ENCODE measurements at regions not wholly inside any gene's neighbourhood (a gene's known extent, or its start where the extent isn't known, plus 50 kb on each side); places are given as distances from the start of the nearest gene placed in this dataset.

DNA sequence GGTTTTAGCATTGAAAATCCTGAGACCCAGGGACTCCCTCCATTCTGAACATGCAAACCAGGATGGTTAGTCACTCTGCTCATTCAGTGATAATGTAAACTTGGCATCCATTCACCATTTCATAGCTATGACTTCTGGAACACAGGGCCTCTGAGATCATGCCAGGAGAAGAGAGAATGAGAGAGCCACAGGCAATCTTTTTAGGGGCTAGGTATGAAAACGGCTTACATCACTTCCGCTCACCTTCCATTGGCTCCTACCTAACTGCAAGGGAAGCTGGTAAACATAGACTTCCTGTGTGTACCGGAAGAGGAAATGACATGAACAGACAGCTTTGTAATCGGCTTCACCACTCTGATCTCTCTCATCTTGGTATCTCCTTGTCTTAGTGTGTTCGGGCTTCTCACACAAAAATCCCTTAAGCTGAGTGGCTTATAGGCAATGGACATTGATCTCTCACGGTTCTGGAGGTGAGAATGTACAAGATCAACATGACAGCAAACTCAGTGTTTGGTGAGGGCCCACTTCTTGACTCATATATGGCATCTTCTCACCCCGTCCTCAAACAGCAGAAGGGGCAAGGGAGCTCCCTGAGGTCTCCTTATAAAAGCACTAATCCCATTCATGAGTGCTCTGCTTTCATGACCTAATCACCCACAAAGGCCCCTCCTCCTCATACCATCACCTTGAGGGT is 465.9 kb upstream of the TBX3 start:
- Histone ChIP-seq H3K4me3 (ENCODE audit: extremely low read depth in 1 of 4, insufficient read depth in 2 of 4, low read depth in 3 of 4, low read length in 4 of 4) (no peak overlapping the region), H3K23me2 (ENCODE audit: low read depth, low read length) (no peaks in the 10 kb centered on the region), H4K91ac (replicated peaks; ENCODE audit: insufficient read length, low read length) (no peak overlapping the region), H2AFZ (ENCODE audit: low read length) (no peak overlapping the region), H4K5ac (ENCODE audit: insufficient read length, low read depth, low read length) (no peak overlapping the region), H2BK20ac (ENCODE audit: low read length) (no peak overlapping the region), H3K79me2 (ENCODE audit: control insufficient read depth in 1 of 2, insufficient read depth in 2 of 2, low read length in 2 of 2) (no peaks in the 10 kb centered on the region), H3K79me1 (ENCODE audit: low read depth, low read length) (no peaks in the 10 kb centered on the region), H3K27ac (ENCODE audit: low read depth, low read length) (no peak overlapping the region), H3K4me1 (replicated peaks in 1 of 4; ENCODE audit: control insufficient read depth in 3 of 4, insufficient read depth in 4 of 4, low read length in 3 of 4) (0 out of 7 replicates have a peak, but pooled peaks cover 0 to 2% (median 0%) of the 10 kb centered on the region in 4 experiments), H3K9ac (replicated peaks in 1 of 4; ENCODE audit: extremely low read depth in 1 of 4, low read depth in 3 of 4, low read length in 3 of 4) (no peak overlapping the region), H2BK120ac (replicated peaks; ENCODE audit: low read depth, low read length) (no peak overlapping the region), H4K8ac (ENCODE audit: extremely low read depth, insufficient read depth, low read length) (no peak overlapping the region), H2AK5ac (ENCODE audit: low read depth, low read length) (no peak overlapping the region), H3K56ac (replicated peaks; ENCODE audit: insufficient read length, low read depth, low read length) (no peak overlapping the region), H3K27me3 (replicated peaks in 1 of 4; ENCODE audit: control insufficient read depth in 3 of 4, extremely low read depth in 1 of 4, insufficient read depth in 3 of 4, low read length in 3 of 4) (0 out of 7 replicates have a peak, but pooled peaks cover 0 to 2% (median 0%) of the 10 kb centered on the region in 4 experiments), H3K23ac (ENCODE audit: insufficient read length) (no peak overlapping the region), H4K20me1 (replicated peaks in 1 of 2; ENCODE audit: control insufficient read depth in 1 of 2, insufficient read depth in 2 of 2, low read length in 2 of 2) (no peaks in the 10 kb centered on the region), H3K36me3 (ENCODE audit: control insufficient read depth in 2 of 4, insufficient read depth in 4 of 4, low read length in 3 of 4) (no peaks in the 10 kb centered on the region), H3K18ac (ENCODE audit: extremely low read depth, low read length) (no peak overlapping the region), H3K4me2 (ENCODE audit: insufficient read depth in 1 of 2, low read depth in 2 of 2, low read length in 2 of 2) (no peak overlapping the region), H2BK5ac (ENCODE audit: low read depth, low read length) (no peak overlapping the region), H2BK15ac (ENCODE audit: low read length) (no peak overlapping the region), H3K14ac (ENCODE audit: insufficient read length) (no peak overlapping the region), H3K4ac (replicated peaks; ENCODE audit: insufficient read length, low read depth, low read length) (no peak overlapping the region), H2BK12ac (ENCODE audit: low read depth, low read length) (no peak overlapping the region), H3K9me3 (ENCODE audit: insufficient read depth in 2 of 2, low read depth in 1 of 2, low read length in 1 of 2) (no peaks in the 10 kb centered on the region)
- no peak for DNase-seq (ENCODE audit: low read depth in 1 of 2, low spot score in 2 of 2)
- WGBS, 2 experiments (ENCODE audit: extremely low coverage in 1 of 2, insufficient coverage in 1 of 2, insufficient read length in 1 of 2, insufficient replicate concordance in 2 of 2, low coverage in 1 of 2, low lambda C conversion rate in 2 of 2, missing lambda C conversion rate in 1 of 2), result 89% methylated on average over 7 of the region's 7 CpGs; no CpG with 5 or more reads in 1 of the 2 experiments
- CTCF ChIA-PET (ENCODE audit: partially characterized antibody), result interaction anchor here (0.6 to 1.1 kb wide), 3 partner anchors 17 to 937 kb away, joined by 3 read pairs; no protein-coding TSS in a partner anchor
- POLR2A ChIA-PET (ENCODE audit: partially characterized antibody), result no interaction called here
- no peak for FAIRE-seq
- no peak for TF ChIP-seq NANOG (IDR thresholded peaks at IDR 0.05; ENCODE audit: insufficient read depth, low read depth, low read length, poor library complexity, severe bottlenecking)
- no peak for TF ChIP-seq POLR2AphosphoS5 (IDR thresholded peaks at IDR 0.05; ENCODE audit: low read depth, low read length)
- no peak for TF ChIP-seq CBX8 (IDR thresholded peaks at IDR 0.05; ENCODE audit: borderline replicate concordance, low read depth, low read length)
- no peak for TF ChIP-seq GABPA (IDR thresholded peaks at IDR 0.05; ENCODE audit: borderline replicate concordance, insufficient read depth, low read length)
- no peak for TF ChIP-seq SRF (IDR thresholded peaks at IDR 0.05; ENCODE audit: low read depth, low read length)
- TF ChIP-seq, protein P1, sequence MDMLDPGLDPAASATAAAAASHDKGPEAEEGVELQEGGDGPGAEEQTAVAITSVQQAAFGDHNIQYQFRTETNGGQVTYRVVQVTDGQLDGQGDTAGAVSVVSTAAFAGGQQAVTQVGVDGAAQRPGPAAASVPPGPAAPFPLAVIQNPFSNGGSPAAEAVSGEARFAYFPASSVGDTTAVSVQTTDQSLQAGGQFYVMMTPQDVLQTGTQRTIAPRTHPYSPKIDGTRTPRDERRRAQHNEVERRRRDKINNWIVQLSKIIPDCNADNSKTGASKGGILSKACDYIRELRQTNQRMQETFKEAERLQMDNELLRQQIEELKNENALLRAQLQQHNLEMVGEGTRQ (IDR thresholded peaks at IDR 0.05; ENCODE audit: low read length), result no peak
- no peak for TF ChIP-seq HDAC6 (IDR thresholded peaks at IDR 0.05; ENCODE audit: low read depth, low read length)
- no peak for TF ChIP-seq POU5F1 (IDR thresholded peaks at IDR 0.05; ENCODE audit: low read depth, low read length)
- no peak for TF ChIP-seq RNF2 (IDR thresholded peaks at IDR 0.05; ENCODE audit: borderline replicate concordance, low read depth, low read length, missing control alignments, poor library complexity, severe bottlenecking)
- TF ChIP-seq TCF12 (IDR thresholded peaks at IDR 0.05; ENCODE audit: low read depth, low read length), result no peak
- TF ChIP-seq FOSL1 (IDR thresholded peaks at IDR 0.05; ENCODE audit: insufficient read depth, low read depth, low read length), result no peak
- TF ChIP-seq YY1 (IDR thresholded peaks at IDR 0.05; ENCODE audit: low read depth, low read length), result no peak

Data from H1 (cell line).